Astrocyte of the hippocampus (primary cell): ENCODE measurements at regions not wholly inside any gene's neighbourhood (a gene's known extent, or its start where the extent isn't known, plus 50 kb on each side); places are given as distances from the start of the nearest gene placed in this dataset.

ENCODE experiments used
- DNase-seq: peaks from one replicate; pipeline ENCODE4 v3.0.0; 2011; ENCODE audit warnings: low read depth, low spot score

- DNase-seq: no peak
Observed at GRCh38 chr6:108778421-108779186, 69.6 kb upstream of the ARMC2 start.

- DNase-seq: no peak
Observed at GRCh38 chr6:108779536-108780275, 68.5 kb upstream of the ARMC2 start.

GRCh38 chr6:108780784-108781183, 67.4 kb upstream of the ARMC2 start:
- no peak for DNase-seq

- DNase-seq: peak; percentile 32
Observed at GRCh38 chr6:108781419-108782100, 66.7 kb upstream of the ARMC2 start.

- peak; percentile 91 for DNase-seq
Observed at GRCh38 chr6:108782179-108783041, 65.8 kb upstream of the ARMC2 start.

GRCh38 chr6:108785653-108786052, 62.6 kb upstream of the ARMC2 start:
- DNase-seq: no peak

- DNase-seq: no peak
Observed at GRCh38 chr6:108788416-108788815, 59.8 kb upstream of the ARMC2 start.

- DNase-seq: no peak
Observed at GRCh38 chr6:108789475-108789874, 58.7 kb upstream of the ARMC2 start.

GRCh38 chr6:108791700-108792099, 56.5 kb upstream of the ARMC2 start:
- no peak for DNase-seq

- no peak for DNase-seq
Observed at GRCh38 chr6:108793516-108794251, 54.5 kb upstream of the ARMC2 start.

- no peak for DNase-seq
Observed at GRCh38 chr6:108795122-108795521, 53.1 kb upstream of the ARMC2 start.

GRCh38 chr6:108795814-108796213, 52.4 kb upstream of the ARMC2 start:
- DNase-seq: no peak

- no peak for DNase-seq
Observed at GRCh38 chr6:108796875-108797274, 51.3 kb upstream of the ARMC2 start.

GRCh38 chr6:108797951-108798669, 50.1 kb upstream of the ARMC2 start:
- peak; percentile 39 for DNase-seq
